Right lobe of liver (tissue), 6 donors: ENCODE measurements at regions not wholly inside any gene's neighbourhood (a gene's known extent, or its start where the extent isn't known, plus 50 kb on each side); places are given as distances from the start of the nearest gene placed in this dataset.
A peak's percentile ranks its signal among the peaks of the same experiment; 100 is the strongest.

Experiments used
- ATAC-seq, 4 donors: fragments of 200-7000 bp; cut with Tn5 transposase; one replicate each; pipeline ENCODE4 v1.9.1; 2020; ENCODE audit warnings: mild to moderate bottlenecking in 4 of 4, moderate library complexity in 4 of 4
- DNase-seq, 3 donors: peaks; one replicate each; pipeline ENCODE4 v3.0.0-alpha.2; 2020
- H3K27ac ChIP-seq, 3 donors: fragments of 200-600 bp; one replicate each; pipeline ENCODE4 v1.8.0; 2022
- H3K27me3 ChIP-seq, 2 donors: fragments of 200-600 bp; one replicate each; pipeline ENCODE4 v1.8.0; 2022
- H3K36me3 ChIP-seq, 4 donors: fragments of 200-600 bp; sonication (generic) in 1 of 4; one replicate each; pipeline versions ENCODE4 v1.5.1 to v1.8.0; 2017 to 2022; ENCODE audit warnings: control low read depth in 1 of 4
- H3K4me1 ChIP-seq, 4 donors: fragments of 200-600 bp; sonication (generic) in 1 of 4; one replicate each; pipeline versions ENCODE4 v1.5.1 to v1.8.0; 2017 to 2022; ENCODE audit warnings: control low read depth in 1 of 4
- H3K4me3 ChIP-seq, 3 donors: fragments of 200-600 bp; one replicate each; pipeline ENCODE4 v1.8.0; 2022
- H3K9me3 ChIP-seq, 4 donors: fragments of 200-600 bp; sonication (generic) in 1 of 4; one replicate each; pipeline versions ENCODE4 v1.5.1 to v1.8.0; 2017 to 2022; ENCODE audit warnings: control low read depth in 1 of 4
- CTCF ChIP-seq, 4 donors: fragments of 200-600 bp in 3 of 4; fragments of 450-650 bp in 1 of 4; IDR thresholded peaks; one replicate each; pipeline versions ENCODE4 v1.5.1 to v1.8.0; 2016 to 2022; ENCODE audit warnings: antibody characterized with exemption in 4 of 4, mild to moderate bottlenecking in 2 of 4
- POLR2A ChIP-seq: fragments of 450-650 bp; IDR thresholded peaks from one replicate; pipeline ENCODE4 v1.6.1; 2017; ENCODE audit warnings: antibody characterized with exemption, mild to moderate bottlenecking
- WGBS: methylation state at CpG from one replicate; pipeline ENCODE4 v1.1.6; 2018; ENCODE audit warnings: low coverage, low lambda C conversion rate; ENCODE audit not compliant: insufficient coverage; ENCODE audit errors: missing lambda C conversion rate; 5-methylcytosine and 5-hydroxymethylcytosine counted together
- intact Hi-C, 2 donors: fragments of 100-400 bp; cut with DNase I; formaldehyde crosslinking; loops; one replicate each; pipeline versions ENCODE4 v1.11.2 to v1.14.1; 2022
- donor health status: DM: no; HTN: yes; CAD: no.
- donor health status: DM: no; HTN: no; CAD: no.
- donor health status: DM: no; HTN: no; CAD: no.
- donor health status: DM: no; HTN: yes; CAD: no.
- donor health status: DM: no; HTN: yes; CAD: no.

DNA sequence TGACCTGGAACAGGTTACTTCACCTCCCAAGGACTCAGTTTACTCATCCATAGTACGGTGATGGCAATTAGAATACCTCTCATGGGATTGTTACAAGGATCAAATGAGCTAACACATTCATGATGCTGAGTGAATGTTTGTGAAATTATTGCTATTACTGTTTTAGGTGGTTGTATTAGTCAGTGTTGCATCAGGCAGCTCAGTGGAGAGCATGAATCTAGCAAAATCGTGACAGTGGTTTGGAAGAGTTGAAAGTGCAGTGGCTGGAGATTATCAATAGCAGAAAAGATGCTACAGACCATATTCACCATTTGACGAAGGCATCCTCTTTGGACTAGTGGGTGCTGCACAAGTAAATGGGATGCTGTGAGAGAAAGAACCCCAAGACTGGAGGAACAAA lies 50.4 kb upstream of the CTNNBL1 start:
- WGBS, result 47% methylated on average over 3 of the region's 3 CpGs
- no peak overlapping the region for H3K4me3 ChIP-seq
- intact Hi-C loops, result no loop called here
- H3K27ac ChIP-seq, result no peak overlapping the region
- H3K36me3 ChIP-seq, result no peaks in the 10 kb centered on the region
- ATAC-seq (no peak), DNase-seq (no peak)
- no peaks in the 10 kb centered on the region for H3K4me1 ChIP-seq
- H3K27me3 ChIP-seq, result no peaks in the 10 kb centered on the region
- no peaks in the 10 kb centered on the region for H3K9me3 ChIP-seq
- TF ChIP-seq CTCF (IDR thresholded peaks at IDR 0.05) (no peak), POLR2A (no peak)

DNA sequence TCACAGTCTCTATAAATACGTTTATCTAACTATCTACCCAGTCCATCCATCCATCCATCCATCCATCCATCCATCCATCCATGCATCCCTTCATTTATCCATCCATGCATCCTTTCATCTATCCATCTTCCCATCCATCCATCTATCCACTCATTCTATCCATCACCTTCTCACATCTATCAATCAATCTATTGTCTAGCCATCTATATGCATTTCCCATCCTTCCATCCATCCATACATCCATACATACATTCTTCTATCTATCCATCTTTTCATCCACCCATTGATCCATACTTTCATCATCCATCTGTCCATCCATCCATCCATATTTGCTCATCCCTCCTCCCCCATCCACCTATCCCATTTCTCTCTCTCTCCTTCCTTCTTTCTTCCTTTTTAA lies 51.6 kb upstream of the CTNNBL1 start:
- ATAC-seq (no peak), DNase-seq (no peak)
- H3K36me3 ChIP-seq, result no peaks in the 10 kb centered on the region
- H3K27ac ChIP-seq, result no peak overlapping the region
- H3K27me3 ChIP-seq, result no peaks in the 10 kb centered on the region
- H3K9me3 ChIP-seq, result no peaks in the 10 kb centered on the region
- H3K4me1 ChIP-seq, result no peaks in the 10 kb centered on the region
- WGBS, result 53% methylated on average over 1 of the region's 1 CpG
- TF ChIP-seq POLR2A (no peak), CTCF (IDR thresholded peaks at IDR 0.05) (no peak)
- intact Hi-C loops, result no loop called here
- no peak overlapping the region for H3K4me3 ChIP-seq

DNA sequence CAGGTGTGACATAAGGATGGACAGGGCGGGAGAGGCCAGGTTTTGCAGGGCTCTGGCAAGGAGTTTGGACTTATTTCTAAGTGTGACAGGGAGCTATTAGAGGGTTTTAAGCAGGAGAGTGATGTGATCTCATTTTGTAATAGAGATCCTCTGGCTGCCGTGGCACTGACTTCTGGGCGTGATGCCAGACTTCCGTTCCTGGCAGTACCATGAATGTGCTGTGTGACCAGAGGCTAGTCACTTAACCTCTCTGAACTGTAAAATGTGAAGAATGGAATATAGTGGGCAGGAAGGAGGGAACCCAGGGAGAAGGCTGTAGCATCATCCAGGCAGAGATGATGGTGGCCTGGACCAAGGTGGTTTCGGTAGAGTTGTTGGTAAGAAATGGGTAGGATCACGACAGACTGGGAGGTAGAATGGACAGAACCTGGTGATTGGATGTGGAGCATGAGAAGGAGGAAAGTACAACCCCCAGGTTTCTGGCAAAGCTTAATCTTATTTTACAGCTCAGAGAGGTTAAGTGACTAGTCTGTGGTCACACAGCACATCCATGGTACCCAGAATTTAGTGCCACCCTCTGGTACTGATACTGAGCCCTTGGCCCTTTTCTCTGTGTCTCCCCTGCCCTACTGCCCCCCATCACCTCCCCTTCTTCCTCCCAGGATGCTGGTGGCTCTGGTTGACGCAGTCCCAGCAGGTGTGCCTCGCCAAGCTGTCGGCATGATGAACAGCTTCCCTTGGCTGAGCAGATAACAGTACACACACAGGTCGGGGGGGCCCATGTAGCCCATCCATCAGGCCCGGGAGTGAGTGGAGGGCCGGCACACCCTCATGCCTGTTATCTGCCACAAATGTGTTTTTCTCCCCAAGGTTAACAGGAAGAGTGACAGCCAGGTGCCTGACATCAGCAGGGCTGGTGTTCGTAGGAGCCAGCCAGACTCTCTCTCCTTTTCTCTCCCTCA lies 52.9 kb upstream of the CTNNBL1 start:
- ATAC-seq (peak in 3 of 4 donors; percentile 17 to 62 (median 61)), DNase-seq (no peak)
- no peaks in the 10 kb centered on the region for H3K27me3 ChIP-seq
- no peaks in the 10 kb centered on the region for H3K36me3 ChIP-seq
- intact Hi-C loops, result no loop called here
- TF ChIP-seq CTCF (IDR thresholded peaks at IDR 0.05), result no peak
- TF ChIP-seq POLR2A, result no peak
- H3K4me3 ChIP-seq, result no peak overlapping the region
- no peaks in the 10 kb centered on the region for H3K9me3 ChIP-seq
- 30% methylated on average over 12 of the region's 13 CpGs for whole genome bisulfite sequencing
- no peak overlapping the region for H3K27ac ChIP-seq
- no peaks in the 10 kb centered on the region for H3K4me1 ChIP-seq

GRCh38 chr20:37638527-37638926 lies 55.3 kb upstream of the CTNNBL1 start:
- H3K9me3 ChIP-seq, result no peaks in the 10 kb centered on the region
- TF ChIP-seq POLR2A (no peak), CTCF (IDR thresholded peaks at IDR 0.05) (no peak)
- DNase-seq, result no peak
- no peak overlapping the region for H3K27ac ChIP-seq
- intact Hi-C loops, result no loop called here
- 40% methylated on average over 1 of the region's 2 CpGs for WGBS
- H3K27me3 ChIP-seq, result no peaks in the 10 kb centered on the region
- no peaks in the 10 kb centered on the region for H3K36me3 ChIP-seq
- H3K4me1 ChIP-seq, result no peaks in the 10 kb centered on the region
- H3K4me3 ChIP-seq, result no peak overlapping the region
- no peak for ATAC-seq
